Nephron progenitor cell (in vitro differentiated cells): ENCODE measurements at regions not wholly inside any gene's neighbourhood (a gene's known extent, or its start where the extent isn't known, plus 50 kb on each side); places are given as distances from the start of the nearest gene placed in this dataset.

Experiments used
- DNase-seq: peaks from one replicate; pipeline ENCODE4 v3.0.0; 2021
- H3K27ac Mint-ChIP-seq: 2 replicates; pipeline ENCODE4 v1.8.0; 2021; ENCODE audit warnings: mild to moderate bottlenecking, moderate library complexity, mixed read lengths
- H3K27me3 Mint-ChIP-seq: 2 replicates; pipeline ENCODE4 v1.8.0; 2021; ENCODE audit warnings: mild to moderate bottlenecking, low read depth, mixed read lengths; ENCODE audit not compliant: poor library complexity
- H3K36me3 Mint-ChIP-seq: 2 replicates; pipeline ENCODE4 v1.8.0; 2021; ENCODE audit warnings: low read depth, mixed read lengths
- H3K4me1 Mint-ChIP-seq: 2 replicates; pipeline ENCODE4 v1.8.0; 2021; ENCODE audit warnings: mixed read lengths
- H3K4me3 Mint-ChIP-seq: 2 replicates; pipeline ENCODE4 v1.8.0; 2021; ENCODE audit warnings: mild to moderate bottlenecking, moderate library complexity, mixed read lengths
- H3K9me3 Mint-ChIP-seq: 2 replicates; pipeline ENCODE4 v1.8.0; 2021; ENCODE audit warnings: mild to moderate bottlenecking, moderate library complexity, mixed read lengths
- TF ChIP-seq, protein P1 (sequence below): fragments of 200-600 bp; sonication (generic); IDR thresholded peaks from 2 replicates; pipeline ENCODE4 v1.5.0; 2021; ENCODE audit warnings: antibody characterized with exemption

DNA sequence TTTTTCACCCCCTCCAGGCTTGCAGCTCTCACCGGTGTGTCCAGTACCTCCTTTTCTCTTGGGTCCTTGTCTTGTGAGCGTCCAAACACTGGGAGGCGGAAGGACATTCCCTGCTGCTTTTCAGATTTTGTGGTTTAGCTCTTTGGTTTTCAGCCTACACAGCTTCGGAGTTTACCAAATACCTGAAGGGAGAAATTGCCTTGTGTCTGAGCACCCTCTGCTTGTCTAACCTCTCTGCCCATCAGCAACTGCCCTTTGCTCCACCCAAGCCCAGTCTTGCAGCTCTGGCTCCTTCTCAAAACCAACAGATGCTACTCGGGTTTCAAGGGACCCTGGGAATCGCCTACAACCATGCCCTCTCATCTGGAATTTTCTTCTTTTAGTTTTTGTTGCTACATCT is 519.1 kb upstream of the IGFBP3 start:
- peaks cover 8% of the 10 kb centered on the region for H3K4me1 Mint-ChIP-seq
- peak overlapping the region; percentile 8 for H3K27ac Mint-ChIP-seq
- TF ChIP-seq, protein P1, sequence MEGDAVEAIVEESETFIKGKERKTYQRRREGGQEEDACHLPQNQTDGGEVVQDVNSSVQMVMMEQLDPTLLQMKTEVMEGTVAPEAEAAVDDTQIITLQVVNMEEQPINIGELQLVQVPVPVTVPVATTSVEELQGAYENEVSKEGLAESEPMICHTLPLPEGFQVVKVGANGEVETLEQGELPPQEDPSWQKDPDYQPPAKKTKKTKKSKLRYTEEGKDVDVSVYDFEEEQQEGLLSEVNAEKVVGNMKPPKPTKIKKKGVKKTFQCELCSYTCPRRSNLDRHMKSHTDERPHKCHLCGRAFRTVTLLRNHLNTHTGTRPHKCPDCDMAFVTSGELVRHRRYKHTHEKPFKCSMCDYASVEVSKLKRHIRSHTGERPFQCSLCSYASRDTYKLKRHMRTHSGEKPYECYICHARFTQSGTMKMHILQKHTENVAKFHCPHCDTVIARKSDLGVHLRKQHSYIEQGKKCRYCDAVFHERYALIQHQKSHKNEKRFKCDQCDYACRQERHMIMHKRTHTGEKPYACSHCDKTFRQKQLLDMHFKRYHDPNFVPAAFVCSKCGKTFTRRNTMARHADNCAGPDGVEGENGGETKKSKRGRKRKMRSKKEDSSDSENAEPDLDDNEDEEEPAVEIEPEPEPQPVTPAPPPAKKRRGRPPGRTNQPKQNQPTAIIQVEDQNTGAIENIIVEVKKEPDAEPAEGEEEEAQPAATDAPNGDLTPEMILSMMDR, result no peak
- H3K36me3 Mint-ChIP-seq, result no peaks in the 10 kb centered on the region
- peaks cover 24% of the 10 kb centered on the region for H3K9me3 Mint-ChIP-seq
- peaks cover 9% of the 10 kb centered on the region for H3K27me3 Mint-ChIP-seq
- no peak overlapping the region for H3K4me3 Mint-ChIP-seq
- no peak for DNase-seq

DNA sequence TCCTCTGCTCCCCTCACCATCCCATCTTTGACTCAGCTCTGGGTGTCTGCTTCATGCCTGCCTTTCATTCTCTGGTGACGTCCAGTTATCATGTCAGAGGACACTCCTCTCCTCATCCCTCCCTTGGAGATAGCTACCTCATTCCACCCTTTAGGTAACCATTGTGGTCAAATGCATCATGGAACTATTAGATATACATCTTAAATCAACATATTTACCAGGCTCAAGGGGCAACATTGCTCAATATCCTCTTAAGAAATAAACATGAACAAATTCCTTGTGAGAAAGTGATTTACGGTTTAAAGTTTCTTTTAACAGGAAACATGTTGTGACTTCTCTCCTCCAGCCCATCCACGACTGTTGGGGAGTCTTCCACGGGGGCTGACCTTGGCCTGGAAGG is 511.6 kb upstream of the IGFBP3 start:
- no peaks in the 10 kb centered on the region for H3K36me3 Mint-ChIP-seq
- no peak for DNase-seq
- no peaks in the 10 kb centered on the region for H3K4me1 Mint-ChIP-seq
- H3K4me3 Mint-ChIP-seq, result no peak overlapping the region
- H3K27ac Mint-ChIP-seq, result peak overlapping the region; percentile 55
- TF ChIP-seq, protein P1, result no peak
- H3K9me3 Mint-ChIP-seq, result peaks cover 65% of the 10 kb centered on the region
- no peaks in the 10 kb centered on the region for H3K27me3 Mint-ChIP-seq

DNA sequence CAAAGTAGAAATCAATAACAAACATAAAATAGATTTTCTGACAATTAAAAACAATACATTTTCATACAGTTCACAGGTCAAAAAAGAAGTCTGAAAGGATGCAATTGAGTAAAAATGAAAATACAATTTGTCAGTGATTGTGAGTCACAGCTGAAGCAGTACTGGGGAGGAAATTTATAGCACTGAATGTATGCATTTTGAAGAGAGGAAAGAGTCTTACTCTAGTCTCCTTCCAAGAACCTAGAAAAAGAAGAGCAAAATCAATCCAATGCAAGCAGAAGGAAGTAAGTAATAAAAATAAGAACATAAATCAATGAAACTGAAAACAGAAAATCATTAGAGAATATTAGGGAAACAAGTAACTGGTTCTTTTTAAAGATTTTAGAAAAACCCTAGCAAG is 507.2 kb upstream of the IGFBP3 start:
- Mint-ChIP-seq H3K4me3 (no peak overlapping the region), H3K36me3 (no peaks in the 10 kb centered on the region), H3K27me3 (no peaks in the 10 kb centered on the region), H3K27ac (no peak overlapping the region), H3K4me1 (peaks cover 21% of the 10 kb centered on the region), H3K9me3 (peaks cover 38% of the 10 kb centered on the region)
- no peak for DNase-seq
- TF ChIP-seq, protein P1, result no peak

DNA sequence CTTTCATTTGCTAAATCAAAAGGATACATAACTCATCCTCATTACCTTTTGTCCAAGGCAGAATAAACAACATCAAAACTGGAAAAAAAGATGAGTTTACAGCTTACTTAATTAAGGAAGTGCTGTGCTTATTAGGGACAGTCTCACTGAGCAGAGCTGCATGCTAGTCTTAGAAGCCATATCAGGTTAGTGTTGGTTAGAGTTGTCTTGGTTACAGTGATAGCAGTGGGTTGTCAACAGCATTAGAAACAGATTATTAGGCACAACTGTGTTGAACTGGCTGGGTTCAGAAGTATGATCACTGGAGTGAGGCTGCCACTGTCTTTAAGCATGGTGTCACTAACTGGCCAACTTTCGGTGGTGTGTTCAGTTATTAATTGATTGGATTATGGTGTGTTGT is 503.9 kb upstream of the IGFBP3 start:
- DNase-seq, result no peak
- no peaks in the 10 kb centered on the region for H3K27me3 Mint-ChIP-seq
- H3K4me1 Mint-ChIP-seq, result peaks cover 27% of the 10 kb centered on the region
- H3K4me3 Mint-ChIP-seq, result no peak overlapping the region
- peaks cover 9% of the 10 kb centered on the region for H3K9me3 Mint-ChIP-seq
- H3K27ac Mint-ChIP-seq, result no peak overlapping the region
- H3K36me3 Mint-ChIP-seq, result no peaks in the 10 kb centered on the region
- TF ChIP-seq, protein P1, result no peak

DNA sequence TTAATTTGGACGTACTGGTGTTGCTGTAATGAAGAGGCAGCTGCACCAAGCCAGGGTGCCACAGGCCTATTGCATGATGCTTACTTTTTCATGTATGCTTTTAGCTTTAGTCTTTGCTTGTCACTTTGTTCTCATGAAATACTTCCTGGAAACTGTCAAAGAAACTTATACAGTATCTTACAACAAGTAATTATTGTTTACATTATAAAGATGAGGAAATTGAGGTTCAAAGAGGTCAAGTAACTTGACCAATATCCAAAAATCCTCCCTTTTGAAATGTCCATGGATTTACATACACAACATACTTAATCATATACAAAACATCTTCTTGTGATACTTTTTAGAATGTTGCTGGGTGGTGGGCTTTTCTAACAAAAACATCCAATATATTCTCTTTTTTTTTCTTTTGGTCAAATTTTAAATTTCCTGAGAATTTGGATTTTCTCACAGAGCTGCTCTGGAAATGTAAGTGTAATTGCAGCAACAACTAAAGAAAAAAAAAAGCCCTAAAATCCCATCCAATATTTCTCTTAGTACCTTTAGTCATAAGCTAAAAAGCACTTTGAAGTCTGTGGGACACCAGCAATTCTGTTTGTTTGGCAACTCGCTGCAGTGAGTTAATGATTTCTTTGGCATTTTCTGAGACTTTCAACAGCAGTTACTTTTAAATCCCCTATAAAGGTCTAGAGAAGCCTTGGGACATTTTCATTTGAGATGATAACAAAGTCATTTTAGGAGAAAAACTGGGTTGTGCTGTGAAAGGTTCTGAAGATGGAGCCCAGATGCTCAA is 500.6 kb upstream of the IGFBP3 start:
- TF ChIP-seq, protein P1, result no peak
- no peak overlapping the region for H3K4me3 Mint-ChIP-seq
- DNase-seq, result no peak
- no peaks in the 10 kb centered on the region for H3K36me3 Mint-ChIP-seq
- H3K27me3 Mint-ChIP-seq, result no peaks in the 10 kb centered on the region
- H3K27ac Mint-ChIP-seq, result peak overlapping the region; percentile 37
- no peaks in the 10 kb centered on the region for H3K9me3 Mint-ChIP-seq
- peaks cover 27% of the 10 kb centered on the region for H3K4me1 Mint-ChIP-seq

DNA sequence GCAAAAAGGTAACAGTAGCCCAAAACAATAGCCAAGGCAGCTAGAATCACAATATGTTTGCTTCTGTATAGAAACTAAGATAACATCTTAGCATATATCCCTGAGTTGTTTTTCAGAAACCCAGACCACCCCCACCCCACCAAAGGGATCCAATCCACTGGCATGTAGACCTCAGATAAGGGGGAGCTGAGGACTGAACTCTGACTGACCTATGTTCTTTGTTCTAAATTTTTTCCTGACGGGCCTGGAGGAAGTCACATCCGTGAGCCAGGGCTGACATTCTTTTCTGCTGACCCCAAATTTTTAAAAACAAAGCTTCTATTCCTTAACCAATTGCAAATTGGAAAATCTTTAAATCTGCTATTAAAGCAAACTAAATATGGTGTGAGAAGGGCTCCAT is 493.9 kb upstream of the IGFBP3 start:
- no peak for DNase-seq
- H3K27me3 Mint-ChIP-seq, result peaks cover 5% of the 10 kb centered on the region
- no peaks in the 10 kb centered on the region for H3K9me3 Mint-ChIP-seq
- H3K27ac Mint-ChIP-seq, result no peak overlapping the region
- H3K4me1 Mint-ChIP-seq, result peaks cover 26% of the 10 kb centered on the region
- no peaks in the 10 kb centered on the region for H3K36me3 Mint-ChIP-seq
- no peak overlapping the region for H3K4me3 Mint-ChIP-seq
- TF ChIP-seq, protein P1, result no peak
